Thymus (tissue), 11 donors: ENCODE measurements at regions not wholly inside any gene's neighbourhood (a gene's known extent, or its start where the extent isn't known, plus 50 kb on each side); places are given as distances from the start of the nearest gene placed in this dataset.
"Not testable (repeated sequence)": the region's sequence is repeated elsewhere in the genome, so short reads cannot be mapped to it uniquely, and the experiment has no call there.

ENCODE experiments used
- DNase-seq, 9 donors: peaks; one replicate each; pipeline ENCODE4 v3.0.0-alpha.2; 2013; ENCODE audit warnings: low spot score in 9 of 9, low read depth in 6 of 9, missing footprints in 1 of 9
- H3K27ac ChIP-seq, 2 donors: one replicate each; pipeline ENCODE4 v1.5.1; 2013; ENCODE audit warnings: control low read depth in 1 of 2, low read depth in 1 of 2, low read length in 1 of 2, mild to moderate bottlenecking in 1 of 2, moderate library complexity in 1 of 2
- H3K27me3 ChIP-seq, 2 donors: one replicate each; pipeline ENCODE4 v1.5.1; 2013; ENCODE audit warnings: low read length in 1 of 2; ENCODE audit not compliant: control insufficient read depth in 2 of 2, insufficient read depth in 1 of 2
- H3K36me3 ChIP-seq, 2 donors: one replicate each; pipeline ENCODE4 v1.5.1; 2013; ENCODE audit warnings: low read length in 1 of 2, mild to moderate bottlenecking in 1 of 2, moderate library complexity in 1 of 2; ENCODE audit not compliant: control insufficient read depth in 2 of 2, insufficient read depth in 2 of 2
- H3K4me1 ChIP-seq, 2 donors: one replicate each; pipeline ENCODE4 v1.5.1; 2013; ENCODE audit warnings: low read length in 2 of 2; ENCODE audit not compliant: control insufficient read depth in 2 of 2, insufficient read depth in 2 of 2
- H3K4me3 ChIP-seq, 2 donors: one replicate each; pipeline ENCODE4 v1.5.1; 2013; ENCODE audit warnings: low read length in 2 of 2, control low read depth in 1 of 2, mild to moderate bottlenecking in 1 of 2
- H3K9me3 ChIP-seq, 2 donors: one replicate each; pipeline ENCODE4 v1.5.1; 2013; ENCODE audit warnings: low read length in 1 of 2, mild to moderate bottlenecking in 1 of 2; ENCODE audit not compliant: control insufficient read depth in 2 of 2, insufficient read depth in 1 of 2
- WGBS: extraction: QIAGEN DNeasy Blood & Tissue Kit; methylation state at CpG from one replicate; pipeline ENCODE4 v1.1.7; 2013; 5-methylcytosine and 5-hydroxymethylcytosine counted together
- donor health status: healthy.

- no peaks in the 10 kb centered on the region for H3K4me1 ChIP-seq
- peaks cover 10 to 30% of the 10 kb centered on the region in 2 donors for H3K9me3 ChIP-seq
- no peak overlapping the region for H3K4me3 ChIP-seq
- H3K27ac ChIP-seq = no peak overlapping the region
- DNase-seq = no peak
- H3K36me3 ChIP-seq = peaks cover 13 to 26% of the 10 kb centered on the region in 2 donors
- H3K27me3 ChIP-seq = no peaks in the 10 kb centered on the region
Measured at GRCh38 chr6:22173311-22173710, 123.5 kb downstream of the PRL start.

- not testable (repeated sequence) for H3K9me3 ChIP-seq, H3K27ac ChIP-seq, H3K27me3 ChIP-seq, H3K4me1 ChIP-seq, H3K4me3 ChIP-seq, DNase-seq
- WGBS = 85% methylated on average over 20 of the region's 20 CpGs
- H3K36me3 ChIP-seq = peaks cover 0 to 22% of the 10 kb centered on the region in 2 donors
Measured at GRCh38 chr6:22180250-22180649, 116.6 kb downstream of the PRL start.

GRCh38 chr6:22184371-22184770, 112.5 kb downstream of the PRL start:
- H3K27ac ChIP-seq = no peak overlapping the region
- peaks cover 0 to 35% of the 10 kb centered on the region in 2 donors for H3K36me3 ChIP-seq
- H3K4me1 ChIP-seq = no peaks in the 10 kb centered on the region
- no peaks in the 10 kb centered on the region for H3K27me3 ChIP-seq
- DNase-seq = no peak
- H3K4me3 ChIP-seq = no peak overlapping the region
- H3K9me3 ChIP-seq = peaks cover 0 to 3% of the 10 kb centered on the region in 2 donors

- H3K9me3 ChIP-seq = peaks cover 0 to 3% of the 10 kb centered on the region in 2 donors
- no peaks in the 10 kb centered on the region for H3K4me1 ChIP-seq
- H3K27ac ChIP-seq = no peak overlapping the region
- DNase-seq = no peak
- no peak overlapping the region for H3K4me3 ChIP-seq
- H3K27me3 ChIP-seq = no peaks in the 10 kb centered on the region
- H3K36me3 ChIP-seq = peaks cover 0 to 44% of the 10 kb centered on the region in 2 donors
- 95% methylated on average over 6 of the region's 6 CpGs for WGBS
Measured at GRCh38 chr6:22189946-22190345, 106.9 kb downstream of the PRL start.

- Histone ChIP-seq H3K27ac (no peak overlapping the region), H3K9me3 (no peaks in the 10 kb centered on the region), H3K4me3 (no peak overlapping the region), H3K27me3 (no peaks in the 10 kb centered on the region), H3K36me3 (peaks cover 0 to 37% of the 10 kb centered on the region in 2 donors), H3K4me1 (no peaks in the 10 kb centered on the region)
- 78% methylated on average over 3 of the region's 3 CpGs for WGBS
- DNase-seq = peak in 1 of 9 donors; percentile 21
Measured at GRCh38 chr6:22194188-22194921, 102.5 kb downstream of the PRL start.

- Histone ChIP-seq H3K27me3 (no peaks in the 10 kb centered on the region), H3K27ac (no peak overlapping the region), H3K4me1 (no peaks in the 10 kb centered on the region), H3K4me3 (no peak overlapping the region), H3K9me3 (no peaks in the 10 kb centered on the region), H3K36me3 (peaks cover 0 to 8% of the 10 kb centered on the region in 2 donors)
- DNase-seq = no peak
- 96% methylated on average over 3 of the region's 3 CpGs for WGBS
Measured at GRCh38 chr6:22199771-22200170, 97.1 kb downstream of the PRL start.

- no peak overlapping the region for H3K27ac ChIP-seq
- no peaks in the 10 kb centered on the region for H3K27me3 ChIP-seq
- H3K4me3 ChIP-seq = no peak overlapping the region
- H3K36me3 ChIP-seq = no peaks in the 10 kb centered on the region
- no peaks in the 10 kb centered on the region for H3K4me1 ChIP-seq
- WGBS = 97% methylated on average over 6 of the region's 6 CpGs
- no peaks in the 10 kb centered on the region for H3K9me3 ChIP-seq
- DNase-seq = no peak
Measured at GRCh38 chr6:22204153-22204552, 92.7 kb downstream of the PRL start.

- no peaks in the 10 kb centered on the region for H3K4me1 ChIP-seq
- 48% methylated on average over 1 of the region's 1 CpG for WGBS
- no peaks in the 10 kb centered on the region for H3K9me3 ChIP-seq
- no peak overlapping the region for H3K27ac ChIP-seq
- no peak overlapping the region for H3K4me3 ChIP-seq
- DNase-seq = no peak
- H3K27me3 ChIP-seq = no peaks in the 10 kb centered on the region
- no peaks in the 10 kb centered on the region for H3K36me3 ChIP-seq
Measured at GRCh38 chr6:22205266-22205665, 91.6 kb downstream of the PRL start.

GRCh38 chr6:22206106-22206505, 90.7 kb downstream of the PRL start:
- H3K4me1 ChIP-seq = no peaks in the 10 kb centered on the region
- H3K9me3 ChIP-seq = no peaks in the 10 kb centered on the region
- WGBS = 99% methylated on average over 5 of the region's 5 CpGs
- no peak overlapping the region for H3K27ac ChIP-seq
- H3K36me3 ChIP-seq = no peaks in the 10 kb centered on the region
- no peak overlapping the region for H3K4me3 ChIP-seq
- no peak for DNase-seq
- H3K27me3 ChIP-seq = no peaks in the 10 kb centered on the region
